ENCODE measurements at regions not wholly inside any gene's neighbourhood (a gene's known extent, or its start where the extent isn't known, plus 50 kb on each side); places are given as distances from the start of the nearest gene placed in this dataset.
A peak's percentile ranks its signal among the peaks of the same experiment; 100 is the strongest.
"Not testable (repeated sequence)": the region's sequence is repeated elsewhere in the genome, so short reads cannot be mapped to it uniquely, and the experiment has no call there.

DNA sequence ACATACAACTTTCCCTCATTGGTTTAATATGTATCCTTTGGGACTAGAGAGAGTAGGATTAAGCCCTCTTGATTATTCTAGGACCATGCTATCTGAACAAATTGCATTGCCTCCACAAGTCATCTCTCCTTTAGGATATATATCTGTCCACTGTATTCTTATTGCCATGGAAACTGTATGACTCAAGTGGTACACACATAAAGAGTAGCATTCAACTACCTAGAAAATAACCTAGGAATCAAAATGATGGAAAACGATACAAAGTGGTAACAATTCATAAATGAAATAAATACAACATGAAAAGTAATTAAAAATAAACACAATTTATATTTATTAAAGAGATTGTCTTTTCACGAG is 212.1 kb upstream of the P2RY1 start:
- no peak for DNase-seq

- DNase-seq: no peak
These were observed 211.5 kb upstream of the P2RY1 start for GRCh38 chr3:152623286-152623911.

DNA sequence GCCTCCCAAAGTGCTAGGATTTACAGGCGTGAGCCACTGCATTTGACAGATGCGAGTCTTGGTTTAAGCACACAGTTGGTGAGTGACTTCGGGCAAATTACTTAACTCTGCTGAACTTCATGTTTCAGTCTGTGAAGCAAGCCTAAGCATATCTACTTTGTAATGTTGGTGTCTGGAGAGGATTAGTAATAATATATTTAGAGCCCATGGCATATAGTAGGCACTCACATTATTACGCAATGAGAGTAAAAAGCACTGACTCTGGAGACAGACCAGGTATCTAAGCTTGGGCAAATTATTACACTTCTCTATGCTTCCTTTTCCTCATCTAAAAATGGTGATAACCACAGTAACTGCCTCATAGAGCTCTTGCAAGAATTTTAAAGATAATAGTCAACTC is 208.7 kb upstream of the P2RY1 start:
- no peak for DNase-seq

DNA sequence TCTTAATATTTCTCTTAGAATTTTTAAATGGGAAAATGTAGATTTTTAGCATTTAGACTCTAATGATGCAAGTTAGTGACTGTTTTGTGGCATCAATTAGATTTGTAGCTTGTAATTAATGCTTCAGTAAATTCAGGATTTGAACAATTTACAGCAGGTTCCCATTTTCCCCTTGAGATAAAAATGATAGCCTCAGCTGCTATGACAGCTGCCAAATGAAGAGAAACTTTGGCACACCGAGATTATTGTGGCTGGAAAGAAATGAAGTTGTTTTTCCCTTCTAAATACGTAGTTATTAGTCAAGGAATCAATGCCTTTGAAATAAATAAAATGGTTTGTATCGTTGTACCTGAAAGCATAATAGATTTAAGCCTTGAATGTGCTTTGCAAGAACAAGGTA is 206.4 kb upstream of the P2RY1 start:
- no peak for DNase-seq

- DNase-seq: no peak
These were observed 205.4 kb upstream of the P2RY1 start for GRCh38 chr3:152629363-152630122.

GRCh38 chr3:152635389-152635788 is 199.5 kb upstream of the P2RY1 start:
- no peak for DNase-seq

DNA sequence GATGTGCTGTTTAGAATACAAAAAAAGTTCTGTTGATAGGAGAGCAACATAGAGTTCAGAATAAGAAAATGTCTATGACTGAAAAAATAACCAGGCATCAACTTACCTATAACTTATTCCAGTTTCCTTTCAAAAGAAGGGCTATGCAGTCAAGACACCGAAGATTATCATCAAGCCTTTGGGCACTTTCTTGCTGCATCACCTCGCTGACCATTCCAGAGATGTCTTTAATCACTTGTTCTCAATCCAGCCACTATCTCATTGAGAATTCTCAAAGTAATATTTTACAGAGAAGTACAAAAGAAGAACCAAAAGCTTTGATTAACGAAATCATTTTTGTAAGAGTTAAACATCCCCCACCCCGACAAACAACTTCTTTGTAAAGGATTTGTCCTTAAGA is 198.3 kb upstream of the P2RY1 start:
- no peak for DNase-seq

- no peak for DNase-seq
These were observed 196.7 kb upstream of the P2RY1 start for GRCh38 chr3:152638214-152638613.

- DNase-seq: no peak
These were observed 196.1 kb upstream of the P2RY1 start for GRCh38 chr3:152638707-152639450.

GRCh38 chr3:152641198-152641597 is 193.7 kb upstream of the P2RY1 start:
- DNase-seq: no peak

- no peak for DNase-seq
These were observed 192.3 kb upstream of the P2RY1 start for GRCh38 chr3:152642658-152643057.

DNA sequence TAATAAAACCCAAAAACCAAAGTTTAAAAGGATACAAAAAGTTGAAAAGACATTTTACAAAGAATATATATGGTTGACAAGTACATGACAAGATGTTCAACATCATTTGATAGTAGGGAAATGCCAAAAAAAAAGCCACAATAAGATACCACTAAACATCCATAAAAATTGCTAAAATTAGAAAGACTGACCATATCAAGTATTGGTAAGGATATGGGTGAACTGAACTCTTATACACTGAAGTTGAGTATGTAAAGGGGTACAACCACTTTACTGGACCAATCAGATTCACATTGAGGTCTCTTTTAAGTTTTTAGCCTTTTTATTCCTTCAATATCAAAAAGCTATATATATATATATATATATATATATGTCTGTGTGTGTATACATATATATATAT is 190.5 kb upstream of the P2RY1 start:
- DNase-seq: no peak

- DNase-seq: no peak
These were observed 188.9 kb upstream of the P2RY1 start for GRCh38 chr3:152646004-152646403.

DNA sequence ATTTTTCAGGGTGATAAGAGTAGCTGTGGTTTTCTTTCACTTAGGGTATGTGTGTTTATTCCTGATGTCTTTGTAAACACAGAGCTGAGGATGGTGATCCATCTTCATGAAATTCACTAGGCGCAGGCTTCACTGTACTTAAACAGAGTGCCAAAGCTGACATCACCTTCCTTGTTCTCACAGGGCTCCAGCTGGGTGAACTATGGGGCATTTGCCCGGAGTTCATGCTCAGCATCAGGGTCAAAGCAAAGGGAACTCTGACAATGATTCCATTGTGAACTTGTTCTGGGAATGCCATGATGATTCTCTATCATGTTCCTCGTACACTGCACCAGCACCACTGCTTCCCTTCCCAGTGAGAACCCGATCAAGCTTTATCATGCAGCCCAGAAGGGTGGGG is 184.8 kb upstream of the P2RY1 start:
- no peak for DNase-seq

DNA sequence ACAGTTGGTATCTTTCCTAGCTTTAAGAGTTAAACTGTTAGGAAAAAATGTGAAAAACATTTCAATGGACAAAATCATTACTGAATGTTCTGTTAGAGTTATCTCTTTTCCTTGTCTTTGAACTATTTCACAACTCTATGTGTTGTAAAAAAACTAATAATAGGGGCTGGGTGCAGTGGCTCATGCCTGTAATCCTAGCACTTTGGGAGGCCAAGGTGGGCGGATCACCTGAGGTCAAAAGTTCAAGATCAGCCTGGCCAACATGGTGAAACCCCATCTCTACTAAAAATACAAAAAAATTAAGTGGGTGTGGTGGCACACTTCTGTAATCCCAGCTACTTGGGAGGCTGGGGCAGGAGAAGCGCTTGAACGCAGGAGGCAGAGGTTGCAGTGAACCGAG is 184.0 kb upstream of the P2RY1 start:
- DNase-seq: not testable (repeated sequence)

- DNase-seq: peak; percentile 43 to 51 (median 50)
These were observed 178.5 kb upstream of the P2RY1 start for GRCh38 chr3:152656214-152656971.

- DNase-seq: no peak
These were observed 178.0 kb upstream of the P2RY1 start for GRCh38 chr3:152656972-152657355.

DNA sequence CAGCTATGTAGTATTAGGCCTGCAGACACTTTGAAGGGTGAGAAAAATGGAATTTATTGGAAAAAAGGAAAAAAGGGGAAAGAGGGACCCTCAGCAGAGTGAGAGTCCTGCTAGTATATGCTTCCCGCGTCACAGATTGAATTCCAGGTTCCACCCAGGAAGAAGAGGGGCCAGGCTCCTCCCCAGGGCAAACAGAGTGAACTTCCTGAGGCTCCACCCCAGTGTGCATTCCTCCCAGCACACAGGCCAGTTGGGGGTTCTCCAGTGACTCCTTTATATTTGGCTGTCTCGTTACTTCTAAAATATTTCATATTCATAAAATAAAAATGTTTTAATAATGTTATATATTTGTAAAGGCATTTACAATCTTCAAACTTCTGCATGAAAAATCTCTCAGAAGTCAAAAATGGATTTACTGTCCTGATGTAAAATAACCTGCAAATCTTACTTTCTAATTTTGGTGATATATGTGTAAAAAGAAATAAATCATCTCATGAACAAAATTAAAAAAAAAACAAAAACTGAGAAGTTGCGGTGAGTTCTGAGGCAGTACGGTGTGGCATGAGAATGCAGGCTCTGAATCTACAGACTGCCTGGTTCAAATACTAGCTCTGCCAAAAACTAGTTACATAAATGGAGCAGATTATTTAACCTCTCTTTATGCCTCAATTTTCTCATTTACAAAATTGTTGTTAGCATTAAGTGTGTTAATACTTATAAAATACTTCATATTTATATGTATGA is 175.8 kb upstream of the P2RY1 start:
- DNase-seq: no peak

- DNase-seq: no peak
These were observed 172.8 kb upstream of the P2RY1 start for GRCh38 chr3:152662157-152662556.

DNA sequence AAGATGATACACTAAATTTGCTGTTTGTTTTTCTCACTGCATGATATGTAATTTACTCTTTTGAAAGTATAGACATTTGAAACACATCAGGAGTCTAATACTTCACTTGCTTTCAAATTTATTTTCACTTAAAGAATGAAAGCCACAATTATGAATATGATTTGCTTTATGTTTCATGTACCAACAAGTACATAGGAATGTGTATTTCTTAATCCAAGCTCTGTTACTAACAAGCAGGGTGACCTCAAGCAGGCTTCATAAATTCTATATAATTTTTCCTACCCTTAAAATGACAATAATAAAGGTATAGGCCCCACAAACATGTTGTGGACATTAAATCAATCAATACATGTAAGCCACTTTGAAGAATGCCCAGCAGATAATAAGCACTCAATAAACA is 170.2 kb upstream of the P2RY1 start:
- DNase-seq: no peak

DNA sequence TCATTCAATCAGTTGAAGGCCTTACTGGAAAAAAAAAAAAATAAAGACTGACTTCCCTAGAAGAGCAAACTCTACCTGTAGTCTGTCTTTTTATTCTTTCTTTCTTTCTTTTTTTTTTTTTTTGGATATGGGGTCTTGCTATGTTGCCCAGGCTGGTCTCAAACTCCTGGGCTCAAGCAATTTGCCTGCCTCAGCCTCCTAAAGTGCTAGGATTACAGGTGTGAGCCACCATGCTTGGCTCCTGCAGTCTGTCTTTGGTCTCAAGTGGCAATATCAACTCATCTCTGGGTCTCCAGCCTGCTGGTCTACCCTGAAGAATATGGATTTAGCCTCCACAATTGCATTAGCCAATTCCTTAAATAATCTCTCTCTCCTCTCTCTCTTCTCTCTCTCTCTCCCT is 167.7 kb upstream of the P2RY1 start:
- DNase-seq: no peak

DNA sequence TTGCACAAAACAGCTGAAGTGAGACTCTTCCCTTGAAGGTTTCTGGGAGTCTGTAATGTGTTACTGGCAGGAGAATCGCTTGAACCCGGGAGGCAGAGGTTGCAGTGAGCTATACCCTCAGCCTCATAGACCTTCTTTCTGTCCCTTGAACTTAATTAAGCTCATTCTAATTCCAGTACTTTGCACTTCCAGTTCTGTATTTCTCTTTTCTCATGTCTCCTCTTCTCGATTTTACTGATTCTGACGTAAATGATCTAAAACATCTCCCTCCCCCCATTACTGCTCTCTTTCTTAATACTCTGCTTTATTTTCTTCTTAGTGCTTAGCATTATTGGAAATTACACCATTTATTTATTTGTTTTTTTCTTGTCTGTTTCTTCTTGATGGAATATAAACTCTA is 165.4 kb upstream of the P2RY1 start:
- DNase-seq: peak in 1 of 3 donors; percentile 3
